Fibroblast of lung (primary cell): ENCODE measurements at regions not wholly inside any gene's neighbourhood (a gene's known extent, or its start where the extent isn't known, plus 50 kb on each side); places are given as distances from the start of the nearest gene placed in this dataset.

Experiments used
- DNase-seq, 2 donors: peaks; one replicate each; pipeline versions ENCODE4 v3.0.0 to v3.0.0-alpha.2; 2010; ENCODE audit warnings: low read depth in 2 of 2
- H2AFZ ChIP-seq: 2 replicates; pipeline ENCODE4 v1.5.1; 2012; ENCODE audit warnings: low read length, control low read depth, inconsistent platforms
- H3K27ac ChIP-seq: 2 replicates; pipeline ENCODE4 v1.5.1; 2011; ENCODE audit warnings: low read length, control low read depth; ENCODE audit not compliant: insufficient read depth
- H3K27me3 ChIP-seq: 2 replicates; pipeline ENCODE4 v1.5.1; 2011; ENCODE audit warnings: mild to moderate bottlenecking, low read length; ENCODE audit not compliant: control insufficient read depth, insufficient read depth
- H3K36me3 ChIP-seq: 2 replicates; pipeline ENCODE4 v1.5.1; 2011; ENCODE audit warnings: low read length; ENCODE audit not compliant: control insufficient read depth, insufficient read depth
- H3K4me1 ChIP-seq: 2 replicates; pipeline ENCODE4 v1.5.1; 2011; ENCODE audit warnings: low read length; ENCODE audit not compliant: control insufficient read depth, insufficient read depth; ENCODE audit errors: extremely low read depth
- H3K4me2 ChIP-seq: 2 replicates; pipeline ENCODE4 v1.5.1; 2011; ENCODE audit warnings: low read length, control low read depth; ENCODE audit not compliant: insufficient read depth; ENCODE audit errors: extremely low read depth
- H3K4me3 ChIP-seq, 4 experiments: fragments of 200-600 bp in 1 of 4; sonication (generic) in 1 of 4; replicated peaks in 1 of 4; 2 replicates each; pipeline ENCODE4 v1.5.1; 2011 to 2016; ENCODE audit warnings: low read length in 4 of 4, low read depth in 3 of 4, mild to moderate bottlenecking in 3 of 4, control low read depth in 2 of 4, inconsistent platforms in 1 of 4, mixed read lengths in 1 of 4; ENCODE audit not compliant: insufficient read depth in 1 of 4; ENCODE audit errors: control extremely low read depth in 1 of 4
- H3K79me2 ChIP-seq: 2 replicates; pipeline ENCODE4 v1.5.1; 2012; ENCODE audit warnings: mild to moderate bottlenecking, low read length, inconsistent platforms; ENCODE audit not compliant: control insufficient read depth, insufficient read depth
- H3K9ac ChIP-seq: 2 replicates; pipeline ENCODE4 v1.5.1; 2011; ENCODE audit warnings: mild to moderate bottlenecking, low read length, control low read depth; ENCODE audit not compliant: insufficient read depth
- H3K9me3 ChIP-seq: 2 replicates; pipeline ENCODE4 v1.5.1; 2012; ENCODE audit warnings: low read depth, low read length; ENCODE audit not compliant: control insufficient read depth, insufficient read depth
- H4K20me1 ChIP-seq: 2 replicates; pipeline ENCODE4 v1.5.1; 2011; ENCODE audit warnings: low read length; ENCODE audit not compliant: control insufficient read depth, insufficient read depth; ENCODE audit errors: extremely low read depth
- EZH2 ChIP-seq: IDR thresholded peaks from 2 replicates; pipeline ENCODE4 v1.5.1; 2012; ENCODE audit warnings: low read length, control low read depth, mild to moderate bottlenecking; ENCODE audit errors: missing control alignments
- TF ChIP-seq, protein P1 (sequence below), 2 donors: IDR thresholded peaks in 1 of 2; conservative IDR thresholded peaks in 1 of 2; 1 replicate in 1 of 2; 2 replicates in 1 of 2; pipeline ENCODE4 v1.5.1; 2011 to 2012; ENCODE audit warnings: low read length in 2 of 2, control low read depth in 1 of 2, inconsistent platforms in 1 of 2, low read depth in 1 of 2, mild to moderate bottlenecking in 1 of 2

DNA sequence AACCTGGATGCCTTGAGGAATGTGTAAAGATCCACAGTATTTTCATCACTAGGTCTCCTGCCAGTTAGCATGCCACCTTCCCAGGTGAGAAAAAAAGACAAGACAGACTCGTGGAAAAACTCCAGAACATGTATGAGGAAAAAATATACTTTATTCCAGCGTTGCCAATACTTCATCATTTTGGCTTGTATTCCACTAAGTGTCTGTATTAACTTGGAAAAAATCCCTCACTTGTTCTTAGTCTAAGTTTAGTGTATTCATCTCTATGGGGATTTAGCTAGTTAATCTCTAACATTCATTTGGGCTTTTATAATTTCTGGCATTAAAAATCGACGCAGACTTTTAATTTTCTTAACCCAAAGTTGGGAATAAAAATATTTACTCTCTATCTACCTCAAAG lies 759.4 kb downstream of the SORCS1 start:
- Histone ChIP-seq H3K27ac (no peak overlapping the region), H2AFZ (no peak overlapping the region), H3K4me2 (no peak overlapping the region), H3K79me2 (no peaks in the 10 kb centered on the region), H3K4me3 (no peak overlapping the region), H3K9ac (no peak overlapping the region), H3K4me1 (no peaks in the 10 kb centered on the region), H4K20me1 (no peaks in the 10 kb centered on the region), H3K27me3 (no peaks in the 10 kb centered on the region), H3K9me3 (no peaks in the 10 kb centered on the region), H3K36me3 (no peaks in the 10 kb centered on the region)
- no peak for DNase-seq
- TF ChIP-seq, protein P1, sequence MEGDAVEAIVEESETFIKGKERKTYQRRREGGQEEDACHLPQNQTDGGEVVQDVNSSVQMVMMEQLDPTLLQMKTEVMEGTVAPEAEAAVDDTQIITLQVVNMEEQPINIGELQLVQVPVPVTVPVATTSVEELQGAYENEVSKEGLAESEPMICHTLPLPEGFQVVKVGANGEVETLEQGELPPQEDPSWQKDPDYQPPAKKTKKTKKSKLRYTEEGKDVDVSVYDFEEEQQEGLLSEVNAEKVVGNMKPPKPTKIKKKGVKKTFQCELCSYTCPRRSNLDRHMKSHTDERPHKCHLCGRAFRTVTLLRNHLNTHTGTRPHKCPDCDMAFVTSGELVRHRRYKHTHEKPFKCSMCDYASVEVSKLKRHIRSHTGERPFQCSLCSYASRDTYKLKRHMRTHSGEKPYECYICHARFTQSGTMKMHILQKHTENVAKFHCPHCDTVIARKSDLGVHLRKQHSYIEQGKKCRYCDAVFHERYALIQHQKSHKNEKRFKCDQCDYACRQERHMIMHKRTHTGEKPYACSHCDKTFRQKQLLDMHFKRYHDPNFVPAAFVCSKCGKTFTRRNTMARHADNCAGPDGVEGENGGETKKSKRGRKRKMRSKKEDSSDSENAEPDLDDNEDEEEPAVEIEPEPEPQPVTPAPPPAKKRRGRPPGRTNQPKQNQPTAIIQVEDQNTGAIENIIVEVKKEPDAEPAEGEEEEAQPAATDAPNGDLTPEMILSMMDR (conservative IDR thresholded peaks at IDR 0.05 in 1 of 2, IDR thresholded peaks at IDR 0.05 in 1 of 2; ENCODE audit: low read depth in 1 of 2, low read length in 2 of 2), result no peak
- TF ChIP-seq EZH2, result no peak

DNA sequence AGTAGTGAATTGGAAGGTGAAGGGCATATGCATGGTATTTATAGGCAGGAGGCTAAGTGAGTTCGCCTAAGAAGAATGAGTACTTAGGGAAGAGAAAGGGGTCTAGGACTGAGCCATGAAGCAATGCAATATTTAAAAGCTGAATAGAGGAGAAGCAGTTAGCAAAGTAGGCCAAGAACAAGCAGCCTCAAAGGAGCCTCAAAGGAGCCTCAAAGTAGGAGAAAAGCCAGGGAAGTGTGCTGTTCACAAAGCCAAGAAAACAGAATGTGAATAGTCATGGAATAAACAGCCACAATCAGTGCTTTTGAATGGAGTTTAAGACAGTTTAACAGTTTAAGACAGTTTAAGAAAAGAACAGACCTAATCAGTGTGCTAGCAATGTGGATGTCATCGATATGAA lies 762.0 kb downstream of the SORCS1 start:
- H3K4me1 ChIP-seq, result no peaks in the 10 kb centered on the region
- H2AFZ ChIP-seq, result no peak overlapping the region
- H3K4me3 ChIP-seq, result no peak overlapping the region
- no peaks in the 10 kb centered on the region for H4K20me1 ChIP-seq
- no peaks in the 10 kb centered on the region for H3K9me3 ChIP-seq
- no peak overlapping the region for H3K27ac ChIP-seq
- H3K9ac ChIP-seq, result no peak overlapping the region
- no peaks in the 10 kb centered on the region for H3K36me3 ChIP-seq
- no peaks in the 10 kb centered on the region for H3K79me2 ChIP-seq
- DNase-seq, result no peak
- no peaks in the 10 kb centered on the region for H3K27me3 ChIP-seq
- no peak overlapping the region for H3K4me2 ChIP-seq
- TF ChIP-seq EZH2, result no peak
- TF ChIP-seq, protein P1 (conservative IDR thresholded peaks at IDR 0.05 in 1 of 2, IDR thresholded peaks at IDR 0.05 in 1 of 2; ENCODE audit: low read depth in 1 of 2, low read length in 2 of 2), result no peak

DNA sequence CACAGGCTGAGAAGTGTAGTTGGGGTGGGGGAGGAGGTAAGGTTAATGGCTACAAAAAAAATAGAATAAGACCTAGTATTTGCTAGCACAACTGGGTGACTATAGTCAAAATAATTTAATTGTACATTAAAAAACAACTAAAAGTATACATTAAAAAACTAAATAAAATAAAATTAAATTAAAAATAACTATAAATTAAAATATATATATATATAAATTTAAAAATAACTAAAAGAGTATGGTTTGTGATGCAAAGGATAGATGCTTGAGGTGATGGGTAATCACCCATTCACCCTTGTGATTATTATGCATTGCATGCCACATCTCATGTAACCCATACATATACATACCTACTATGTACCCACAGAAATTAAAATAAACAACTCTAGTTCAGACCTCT lies 762.5 kb downstream of the SORCS1 start:
- no peaks in the 10 kb centered on the region for H3K27me3 ChIP-seq
- no peak overlapping the region for H3K4me2 ChIP-seq
- H3K27ac ChIP-seq, result no peak overlapping the region
- H4K20me1 ChIP-seq, result no peaks in the 10 kb centered on the region
- H3K4me3 ChIP-seq, result no peak overlapping the region
- H3K9ac ChIP-seq, result no peak overlapping the region
- TF ChIP-seq EZH2, result no peak
- TF ChIP-seq, protein P1 (conservative IDR thresholded peaks at IDR 0.05 in 1 of 2, IDR thresholded peaks at IDR 0.05 in 1 of 2; ENCODE audit: low read depth in 1 of 2, low read length in 2 of 2), result no peak
- no peaks in the 10 kb centered on the region for H3K36me3 ChIP-seq
- H3K4me1 ChIP-seq, result no peaks in the 10 kb centered on the region
- H2AFZ ChIP-seq, result no peak overlapping the region
- H3K79me2 ChIP-seq, result no peaks in the 10 kb centered on the region
- no peaks in the 10 kb centered on the region for H3K9me3 ChIP-seq
- no peak for DNase-seq
